ENCODE measurements at regions not wholly inside any gene's neighbourhood (a gene's known extent, or its start where the extent isn't known, plus 50 kb on each side); places are given as distances from the start of the nearest gene placed in this dataset.

DNA sequence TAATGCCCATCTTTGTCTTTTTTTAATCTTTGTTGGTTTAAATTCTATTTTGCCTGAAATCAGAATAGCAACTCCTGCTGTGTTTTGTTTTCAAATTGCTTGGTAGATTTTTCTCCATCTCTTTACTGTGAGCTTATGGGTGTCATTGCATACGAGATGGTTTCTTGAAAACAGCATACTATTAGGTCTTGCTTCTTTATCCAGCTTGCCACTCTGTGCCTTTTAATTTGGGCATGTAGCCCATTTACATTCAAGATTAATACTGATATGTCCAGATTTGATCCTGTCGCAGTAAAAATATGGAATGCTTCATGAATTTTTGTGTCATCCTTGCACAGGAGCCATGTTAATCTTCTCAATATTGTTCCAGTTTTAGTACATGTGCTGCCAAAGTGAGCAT, 316.6 kb downstream of the CGGBP1 start:
- TF ChIP-seq, protein P1, sequence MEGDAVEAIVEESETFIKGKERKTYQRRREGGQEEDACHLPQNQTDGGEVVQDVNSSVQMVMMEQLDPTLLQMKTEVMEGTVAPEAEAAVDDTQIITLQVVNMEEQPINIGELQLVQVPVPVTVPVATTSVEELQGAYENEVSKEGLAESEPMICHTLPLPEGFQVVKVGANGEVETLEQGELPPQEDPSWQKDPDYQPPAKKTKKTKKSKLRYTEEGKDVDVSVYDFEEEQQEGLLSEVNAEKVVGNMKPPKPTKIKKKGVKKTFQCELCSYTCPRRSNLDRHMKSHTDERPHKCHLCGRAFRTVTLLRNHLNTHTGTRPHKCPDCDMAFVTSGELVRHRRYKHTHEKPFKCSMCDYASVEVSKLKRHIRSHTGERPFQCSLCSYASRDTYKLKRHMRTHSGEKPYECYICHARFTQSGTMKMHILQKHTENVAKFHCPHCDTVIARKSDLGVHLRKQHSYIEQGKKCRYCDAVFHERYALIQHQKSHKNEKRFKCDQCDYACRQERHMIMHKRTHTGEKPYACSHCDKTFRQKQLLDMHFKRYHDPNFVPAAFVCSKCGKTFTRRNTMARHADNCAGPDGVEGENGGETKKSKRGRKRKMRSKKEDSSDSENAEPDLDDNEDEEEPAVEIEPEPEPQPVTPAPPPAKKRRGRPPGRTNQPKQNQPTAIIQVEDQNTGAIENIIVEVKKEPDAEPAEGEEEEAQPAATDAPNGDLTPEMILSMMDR (IDR thresholded peaks at IDR 0.05; ENCODE audit: low read depth, low read length), result no peak
- TF ChIP-seq EZH2phosphoT487 (IDR thresholded peaks at IDR 0.05; ENCODE audit: low read depth), result no peak

Data from OCI-LY3 (cell line).